Smooth muscle cell (in vitro differentiated cells): ENCODE measurements at regions not wholly inside any gene's neighbourhood (a gene's known extent, or its start where the extent isn't known, plus 50 kb on each side); places are given as distances from the start of the nearest gene placed in this dataset.
A peak's percentile ranks its signal among the peaks of the same experiment; 100 is the strongest.

Experiments
- DNase-seq: peaks from one replicate; lab custom pipeline; 2025; ENCODE audit not compliant: unreplicated experiment; lab: John Stamatoyannopoulos, UW
- H2AFZ ChIP-seq: fragments of 200-600 bp; sonication (generic); 2 replicates; pipeline ENCODE4 v1.6.0; 2016; ENCODE audit warnings: antibody characterized with exemption, low read depth, mild to moderate bottlenecking
- H3F3A ChIP-seq: fragments of 200-600 bp; sonication (generic); 2 replicates; pipeline ENCODE4 v1.6.0; 2017; ENCODE audit warnings: antibody characterized with exemption, low read depth
- H3K27ac ChIP-seq: fragments of 200-600 bp; sonication (generic); 2 replicates; pipeline ENCODE4 v1.5.1; 2016; ENCODE audit warnings: low read depth, mild to moderate bottlenecking
- H3K27me3 ChIP-seq: fragments of 200-600 bp; sonication (generic); 2 replicates; pipeline ENCODE4 v1.6.1; 2016; ENCODE audit warnings: low read depth, mild to moderate bottlenecking
- H3K36me3 ChIP-seq: fragments of 200-600 bp; sonication (generic); 2 replicates; pipeline ENCODE4 v1.5.1; 2016; ENCODE audit warnings: low read depth
- H3K4me1 ChIP-seq: fragments of 200-600 bp; sonication (generic); 2 replicates; pipeline ENCODE4 v1.5.1; 2016; ENCODE audit warnings: low read depth
- H3K4me2 ChIP-seq: fragments of 200-600 bp; sonication (generic); 2 replicates; pipeline ENCODE4 v1.6.0; 2016; ENCODE audit warnings: mild to moderate bottlenecking
- H3K4me3 ChIP-seq: fragments of 200-600 bp; sonication (generic); 2 replicates; pipeline ENCODE4 v1.5.1; 2016; ENCODE audit warnings: mild to moderate bottlenecking
- H3K79me2 ChIP-seq: fragments of 200-600 bp; sonication (generic); 2 replicates; pipeline ENCODE4 v1.6.0; 2016; ENCODE audit warnings: low read depth, mild to moderate bottlenecking
- H3K9ac ChIP-seq: fragments of 200-600 bp; sonication (generic); 2 replicates; pipeline ENCODE4 v1.6.0; 2016; ENCODE audit warnings: low read depth
- H3K9me3 ChIP-seq: fragments of 200-600 bp; sonication (generic); replicated peaks from 2 replicates; pipeline ENCODE4 v1.5.1; 2016; ENCODE audit warnings: low read depth
- H4K20me1 ChIP-seq: fragments of 200-600 bp; sonication (generic); 2 replicates; pipeline ENCODE4 v1.6.0; 2016; ENCODE audit warnings: low read depth
- WGBS: methylation state at CpG from one replicate; pipeline ENCODE4 v1.1.7; 2016; ENCODE audit warnings: low lambda C conversion rate; 5-methylcytosine and 5-hydroxymethylcytosine counted together
- TF ChIP-seq, protein P1 (sequence below): fragments of 200-600 bp; sonication (generic); IDR thresholded peaks from 2 replicates; pipeline ENCODE4 v1.5.1; 2017; ENCODE audit warnings: borderline replicate concordance, mild to moderate bottlenecking, antibody characterized with exemption; ENCODE audit not compliant: insufficient read depth, poor library complexity, severe bottlenecking

- no peaks in the 10 kb centered on the region for H3K9me3 ChIP-seq
- H3K9ac ChIP-seq: no peak overlapping the region
- H3K4me1 ChIP-seq: no peaks in the 10 kb centered on the region
- no peak overlapping the region for H2AFZ ChIP-seq
- H3K4me3 ChIP-seq: no peak overlapping the region
- no peaks in the 10 kb centered on the region for H4K20me1 ChIP-seq
- WGBS: 47% methylated on average over 2 of the region's 2 CpGs
- H3F3A ChIP-seq: no peaks in the 10 kb centered on the region
- H3K4me2 ChIP-seq: no peak overlapping the region
- H3K27me3 ChIP-seq: no peaks in the 10 kb centered on the region
- DNase-seq: no peak
- H3K36me3 ChIP-seq: no peaks in the 10 kb centered on the region
- no peaks in the 10 kb centered on the region for H3K79me2 ChIP-seq
- TF ChIP-seq, protein P1, sequence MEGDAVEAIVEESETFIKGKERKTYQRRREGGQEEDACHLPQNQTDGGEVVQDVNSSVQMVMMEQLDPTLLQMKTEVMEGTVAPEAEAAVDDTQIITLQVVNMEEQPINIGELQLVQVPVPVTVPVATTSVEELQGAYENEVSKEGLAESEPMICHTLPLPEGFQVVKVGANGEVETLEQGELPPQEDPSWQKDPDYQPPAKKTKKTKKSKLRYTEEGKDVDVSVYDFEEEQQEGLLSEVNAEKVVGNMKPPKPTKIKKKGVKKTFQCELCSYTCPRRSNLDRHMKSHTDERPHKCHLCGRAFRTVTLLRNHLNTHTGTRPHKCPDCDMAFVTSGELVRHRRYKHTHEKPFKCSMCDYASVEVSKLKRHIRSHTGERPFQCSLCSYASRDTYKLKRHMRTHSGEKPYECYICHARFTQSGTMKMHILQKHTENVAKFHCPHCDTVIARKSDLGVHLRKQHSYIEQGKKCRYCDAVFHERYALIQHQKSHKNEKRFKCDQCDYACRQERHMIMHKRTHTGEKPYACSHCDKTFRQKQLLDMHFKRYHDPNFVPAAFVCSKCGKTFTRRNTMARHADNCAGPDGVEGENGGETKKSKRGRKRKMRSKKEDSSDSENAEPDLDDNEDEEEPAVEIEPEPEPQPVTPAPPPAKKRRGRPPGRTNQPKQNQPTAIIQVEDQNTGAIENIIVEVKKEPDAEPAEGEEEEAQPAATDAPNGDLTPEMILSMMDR: no peak
- H3K27ac ChIP-seq: peak overlapping the region; percentile 71
Observed at GRCh38 chr1:78279051-78279450, 211.7 kb upstream of the PTGFR start.

- H3K27me3 ChIP-seq: no peaks in the 10 kb centered on the region
Observed at GRCh38 chr1:78280626-78281025, 210.1 kb upstream of the PTGFR start.

DNA sequence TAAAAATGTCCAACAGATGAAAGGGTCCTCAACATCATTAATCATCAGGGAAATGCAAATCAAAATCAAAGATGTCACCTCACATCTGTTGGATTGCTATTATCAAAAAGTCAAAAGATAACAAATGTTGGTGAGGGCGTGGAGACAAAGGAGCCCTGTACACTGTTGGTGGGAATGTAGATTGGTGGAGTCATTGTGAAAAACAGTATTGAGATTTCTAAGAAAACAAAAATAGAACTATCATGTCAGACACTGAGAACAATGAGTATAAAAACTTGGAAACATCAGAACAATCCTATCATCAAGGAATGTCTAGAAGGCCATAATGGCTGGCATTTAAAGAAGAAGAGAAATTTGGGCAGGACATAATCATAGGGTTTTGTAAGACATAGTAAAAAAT is 209.2 kb upstream of the PTGFR start:
- Histone ChIP-seq H3K9ac (no peak overlapping the region), H3K4me1 (no peaks in the 10 kb centered on the region), H3K27ac (no peak overlapping the region), H3K27me3 (no peaks in the 10 kb centered on the region), H3K79me2 (no peaks in the 10 kb centered on the region), H4K20me1 (no peaks in the 10 kb centered on the region), H3K36me3 (no peaks in the 10 kb centered on the region), H3F3A (no peaks in the 10 kb centered on the region), H3K9me3 (no peaks in the 10 kb centered on the region), H3K4me2 (no peak overlapping the region), H3K4me3 (no peak overlapping the region), H2AFZ (no peak overlapping the region)
- TF ChIP-seq, protein P1: no peak
- WGBS: 74% methylated on average over 1 of the region's 1 CpG
- no peak for DNase-seq

More at GRCh38 chr1:78280626-78281025, 210.1 kb upstream of the PTGFR start:
- H3K4me2 ChIP-seq: no peak overlapping the region
- no peaks in the 10 kb centered on the region for H3K9me3 ChIP-seq
- no peak for DNase-seq
- H2AFZ ChIP-seq: no peak overlapping the region
- H4K20me1 ChIP-seq: no peaks in the 10 kb centered on the region
- no peaks in the 10 kb centered on the region for H3F3A ChIP-seq
- no peaks in the 10 kb centered on the region for H3K79me2 ChIP-seq
- H3K4me3 ChIP-seq: no peak overlapping the region
- no peak overlapping the region for H3K27ac ChIP-seq
- no peaks in the 10 kb centered on the region for H3K36me3 ChIP-seq
- H3K9ac ChIP-seq: no peak overlapping the region
- 77% methylated on average over 2 of the region's 2 CpGs for WGBS
- TF ChIP-seq, protein P1: no peak
- no peaks in the 10 kb centered on the region for H3K4me1 ChIP-seq

GRCh38 chr1:78283691-78284090 is 207.1 kb upstream of the PTGFR start:
- Histone ChIP-seq H3K27me3 (no peaks in the 10 kb centered on the region), H3K36me3 (no peaks in the 10 kb centered on the region), H4K20me1 (no peaks in the 10 kb centered on the region), H3K9me3 (no peaks in the 10 kb centered on the region), H3K9ac (no peak overlapping the region), H3K4me3 (no peak overlapping the region), H2AFZ (no peak overlapping the region), H3K27ac (no peak overlapping the region), H3F3A (no peaks in the 10 kb centered on the region), H3K4me1 (no peaks in the 10 kb centered on the region), H3K79me2 (no peaks in the 10 kb centered on the region), H3K4me2 (no peak overlapping the region)
- WGBS: 26% methylated on average over 2 of the region's 2 CpGs
- DNase-seq: no peak
- TF ChIP-seq, protein P1: no peak
